ENCODE measurements at regions not wholly inside any gene's neighbourhood (a gene's known extent, or its start where the extent isn't known, plus 50 kb on each side); places are given as distances from the start of the nearest gene placed in this dataset.

DNA sequence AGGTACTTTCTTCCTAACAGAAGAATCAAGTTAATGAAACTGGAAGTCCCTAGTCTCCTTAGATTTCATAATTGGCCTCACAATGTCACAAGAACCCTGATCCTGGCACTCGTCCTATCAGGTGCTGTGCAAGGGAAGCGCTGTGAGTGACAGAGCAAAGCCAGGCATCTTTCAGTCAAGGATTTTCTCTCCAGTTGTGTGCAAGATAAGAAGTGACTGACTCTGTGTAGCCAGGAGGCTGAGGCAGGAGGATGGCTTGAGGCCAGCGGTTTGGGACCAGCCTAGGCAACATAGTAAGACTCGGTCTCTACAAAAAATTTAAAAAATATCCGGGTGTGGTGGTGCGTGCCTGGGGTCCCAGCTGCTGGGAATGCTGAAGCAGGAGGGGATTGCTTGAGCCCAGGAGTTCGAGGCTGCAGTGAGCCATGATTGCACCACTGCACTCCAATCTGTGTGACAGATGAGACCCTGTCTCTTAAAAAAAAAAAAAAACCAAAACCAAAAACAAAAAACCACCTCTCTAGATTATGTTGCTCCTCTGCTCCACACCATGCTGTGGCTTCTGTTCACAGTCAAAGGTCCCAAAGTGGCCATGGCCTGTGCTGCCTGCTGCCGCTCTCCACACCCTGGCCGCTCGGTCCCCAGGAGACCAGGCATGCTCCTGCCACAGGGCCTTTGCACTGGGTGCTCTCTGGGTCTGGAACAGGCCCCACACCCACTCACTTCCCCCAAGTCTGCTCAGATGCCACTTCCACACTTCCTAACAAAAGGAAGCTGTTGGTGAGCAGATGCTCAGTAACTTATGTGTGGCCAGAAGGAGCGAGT is 54.2 kb upstream of the CLDN5 start:
- TF ChIP-seq, protein P1, sequence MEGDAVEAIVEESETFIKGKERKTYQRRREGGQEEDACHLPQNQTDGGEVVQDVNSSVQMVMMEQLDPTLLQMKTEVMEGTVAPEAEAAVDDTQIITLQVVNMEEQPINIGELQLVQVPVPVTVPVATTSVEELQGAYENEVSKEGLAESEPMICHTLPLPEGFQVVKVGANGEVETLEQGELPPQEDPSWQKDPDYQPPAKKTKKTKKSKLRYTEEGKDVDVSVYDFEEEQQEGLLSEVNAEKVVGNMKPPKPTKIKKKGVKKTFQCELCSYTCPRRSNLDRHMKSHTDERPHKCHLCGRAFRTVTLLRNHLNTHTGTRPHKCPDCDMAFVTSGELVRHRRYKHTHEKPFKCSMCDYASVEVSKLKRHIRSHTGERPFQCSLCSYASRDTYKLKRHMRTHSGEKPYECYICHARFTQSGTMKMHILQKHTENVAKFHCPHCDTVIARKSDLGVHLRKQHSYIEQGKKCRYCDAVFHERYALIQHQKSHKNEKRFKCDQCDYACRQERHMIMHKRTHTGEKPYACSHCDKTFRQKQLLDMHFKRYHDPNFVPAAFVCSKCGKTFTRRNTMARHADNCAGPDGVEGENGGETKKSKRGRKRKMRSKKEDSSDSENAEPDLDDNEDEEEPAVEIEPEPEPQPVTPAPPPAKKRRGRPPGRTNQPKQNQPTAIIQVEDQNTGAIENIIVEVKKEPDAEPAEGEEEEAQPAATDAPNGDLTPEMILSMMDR (IDR thresholded peaks at IDR 0.05; ENCODE audit: borderline replicate concordance, extremely low read depth, low read length, poor library complexity, severe bottlenecking) = no peak
- no peak for TF ChIP-seq EZH2 (IDR thresholded peaks at IDR 0.05; ENCODE audit: borderline replicate concordance, low read depth, low read length, severe bottlenecking)
